ENCODE measurements at regions not wholly inside any gene's neighbourhood (a gene's known extent, or its start where the extent isn't known, plus 50 kb on each side); places are given as distances from the start of the nearest gene placed in this dataset.

GRCh38 chr2:64848363-64848762 lies 140.8 kb upstream of the SLC1A4 start:
- DNase-seq (ENCODE audit: low read depth): peak; percentile 89
- no peak overlapping the region for H3K4me3 ChIP-seq (ENCODE audit: low read length)
- no peak for TF ChIP-seq CTCF (IDR thresholded peaks at IDR 0.05; ENCODE audit: insufficient read depth, low read depth, low read length, missing control alignments)

- DNase-seq (ENCODE audit: low read depth): no peak
- no peak for TF ChIP-seq CTCF (IDR thresholded peaks at IDR 0.05; ENCODE audit: insufficient read depth, low read depth, low read length, missing control alignments)
- no peak overlapping the region for H3K4me3 ChIP-seq (ENCODE audit: low read length)
These were observed 140.3 kb upstream of the SLC1A4 start for GRCh38 chr2:64848945-64849344.

DNA sequence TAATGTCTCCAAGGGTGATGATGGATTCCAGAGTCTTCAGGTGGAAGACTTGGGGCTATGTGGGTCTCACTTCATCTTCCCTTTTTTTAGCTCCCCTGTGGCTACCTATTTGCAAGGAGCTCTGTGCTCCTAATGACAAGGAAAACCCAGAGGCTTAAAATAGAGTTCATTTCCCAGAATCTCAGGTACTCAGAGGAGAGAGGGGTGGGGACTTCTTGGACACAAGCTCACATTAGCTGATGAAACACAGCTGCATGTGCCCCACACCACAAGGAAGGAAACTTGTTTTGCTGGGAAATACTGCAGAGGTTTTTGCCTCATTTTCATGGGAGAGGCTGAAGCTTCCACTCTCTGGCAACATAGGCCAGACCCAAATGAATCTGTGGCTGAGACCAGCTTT lies 138.6 kb upstream of the SLC1A4 start:
- no peak for DNase-seq (ENCODE audit: low read depth)
- TF ChIP-seq CTCF (IDR thresholded peaks at IDR 0.05; ENCODE audit: insufficient read depth, low read depth, low read length, missing control alignments): no peak
- H3K4me3 ChIP-seq (ENCODE audit: low read length): no peak overlapping the region

DNA sequence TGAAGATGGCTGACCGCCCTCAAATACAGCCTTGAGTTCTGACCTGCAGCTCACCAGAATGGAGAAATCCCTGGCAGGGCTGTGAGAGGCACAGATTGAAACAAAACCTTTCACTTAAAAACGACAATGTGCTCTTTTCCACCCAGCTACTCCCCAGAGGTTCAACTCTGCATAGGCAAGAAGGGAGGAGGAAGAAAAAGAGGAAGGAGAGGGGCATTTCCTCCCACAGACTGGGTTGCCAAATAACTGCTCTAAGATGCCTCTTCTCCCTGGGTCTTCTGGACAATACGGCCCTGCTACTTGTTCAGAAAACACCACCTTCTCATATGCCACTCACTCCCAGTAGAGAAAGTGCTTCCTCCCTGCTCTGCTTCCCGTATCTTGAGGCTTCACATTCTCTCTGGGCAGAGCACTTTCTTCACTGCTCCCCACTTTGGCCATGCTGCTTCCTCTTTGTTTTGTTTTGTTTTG lies 136.4 kb upstream of the SLC1A4 start:
- TF ChIP-seq CTCF (IDR thresholded peaks at IDR 0.05; ENCODE audit: insufficient read depth, low read depth, low read length, missing control alignments): no peak
- no peak overlapping the region for H3K4me3 ChIP-seq (ENCODE audit: low read length)
- no peak for DNase-seq (ENCODE audit: low read depth)

GRCh38 chr2:64853306-64853705 lies 135.9 kb upstream of the SLC1A4 start:
- no peak for TF ChIP-seq CTCF (IDR thresholded peaks at IDR 0.05; ENCODE audit: insufficient read depth, low read depth, low read length, missing control alignments)
- no peak overlapping the region for H3K4me3 ChIP-seq (ENCODE audit: low read length)
- DNase-seq (ENCODE audit: low read depth): no peak

DNA sequence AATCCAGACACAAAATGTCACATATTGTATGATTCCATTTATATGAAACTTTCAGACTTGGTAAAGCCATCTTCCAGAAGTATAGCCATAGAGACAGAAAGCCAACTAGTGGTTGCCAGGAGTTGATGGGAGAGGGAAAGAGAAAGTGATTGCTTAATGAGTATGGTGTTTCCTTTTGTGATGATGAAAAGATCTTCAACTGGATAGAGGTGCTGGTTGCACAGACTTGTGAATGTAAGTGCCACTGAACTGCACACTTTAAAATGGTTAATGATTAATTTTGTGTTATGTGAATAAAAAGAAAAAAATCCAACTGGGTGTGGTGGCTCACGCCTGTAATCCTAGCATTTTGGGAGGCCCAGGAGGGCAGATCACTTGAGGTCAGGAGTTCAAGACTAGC lies 135.3 kb upstream of the SLC1A4 start:
- TF ChIP-seq CTCF (IDR thresholded peaks at IDR 0.05; ENCODE audit: insufficient read depth, low read depth, low read length, missing control alignments): no peak

DNA sequence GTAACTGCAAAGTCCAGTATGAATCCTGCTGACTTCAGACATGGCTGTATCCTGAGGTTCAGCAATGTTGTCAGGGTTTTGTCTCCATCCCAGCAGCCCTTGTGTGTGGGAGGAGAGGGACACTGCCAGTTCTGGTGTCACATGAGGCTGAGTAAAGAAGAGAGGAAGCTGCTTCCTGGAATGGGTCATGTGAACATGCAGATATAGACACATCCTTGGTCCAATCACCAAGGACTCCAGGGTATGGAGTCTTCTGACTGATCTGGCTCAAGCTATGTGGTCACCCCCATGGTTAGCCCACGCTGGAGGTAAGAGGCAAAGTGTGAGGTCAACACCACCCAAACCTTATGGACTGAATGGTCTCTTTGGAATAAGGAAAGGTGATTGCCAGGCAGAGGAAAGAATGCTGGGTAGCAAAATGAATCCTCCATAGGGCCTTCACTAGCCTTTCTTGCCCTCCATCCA lies 134.4 kb upstream of the SLC1A4 start:
- H3K4me3 ChIP-seq (ENCODE audit: low read length): no peak overlapping the region
- no peak for DNase-seq (ENCODE audit: low read depth)
- no peak for TF ChIP-seq CTCF (IDR thresholded peaks at IDR 0.05; ENCODE audit: insufficient read depth, low read depth, low read length, missing control alignments)

More for the DNA sequence above, 135.3 kb upstream of the SLC1A4 start:
- no peak for DNase-seq (ENCODE audit: low read depth)
- H3K4me3 ChIP-seq (ENCODE audit: low read length): no peak overlapping the region
